CD4-positive, alpha-beta T cell treated with Interleukin-2 at 100 ng/mL for 4 hours (primary cell): ENCODE measurements at regions not wholly inside any gene's neighbourhood (a gene's known extent, or its start where the extent isn't known, plus 50 kb on each side); places are given as distances from the start of the nearest gene placed in this dataset.
"Not testable (repeated sequence)": the region's sequence is repeated elsewhere in the genome, so short reads cannot be mapped to it uniquely, and the experiment has no call there.

Source experiments
- DNase-seq: peaks from one replicate; pipeline ENCODE4 v3.0.0-alpha.2; 2020; ENCODE audit warnings: low spot score

DNA sequence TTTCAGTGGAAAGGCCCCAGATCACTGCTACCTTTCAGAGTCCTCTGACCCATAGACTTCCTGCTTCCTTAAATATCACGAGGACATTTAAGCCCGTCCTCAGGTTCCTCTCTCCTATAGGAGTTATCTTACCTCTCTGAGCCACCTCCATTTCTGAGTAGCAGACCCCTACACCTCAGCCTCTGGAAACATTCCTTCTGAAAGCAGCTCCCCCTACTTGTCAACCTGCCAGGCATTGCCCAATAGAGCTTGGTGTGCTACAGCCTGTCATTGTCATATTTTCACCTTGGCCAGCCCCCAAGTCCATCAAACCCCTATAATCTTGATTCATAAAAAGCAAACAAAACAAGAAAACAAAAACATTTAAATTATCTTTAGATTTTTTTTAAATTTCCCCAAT, 717.9 kb upstream of the SLC8A1 start:
- no peak for DNase-seq

DNA sequence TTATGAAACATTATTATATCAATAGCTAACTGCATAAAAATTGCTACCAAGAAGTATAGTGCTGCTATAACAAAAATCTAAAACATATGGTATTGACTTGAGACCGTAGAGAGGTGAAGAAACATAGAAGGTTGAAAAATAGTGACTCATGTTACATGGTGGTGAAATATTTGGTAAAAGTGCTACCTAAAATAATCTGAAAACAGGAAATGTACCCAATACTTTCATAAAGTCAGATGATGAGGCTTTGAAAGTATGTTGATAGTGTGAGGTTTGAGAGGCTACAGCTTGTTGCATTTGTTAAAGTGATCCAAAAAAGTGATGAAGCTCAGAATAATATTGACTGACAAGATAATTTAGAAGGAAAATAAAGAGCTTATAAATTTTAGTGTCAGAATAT, 718.7 kb upstream of the SLC8A1 start:
- no peak for DNase-seq

DNA sequence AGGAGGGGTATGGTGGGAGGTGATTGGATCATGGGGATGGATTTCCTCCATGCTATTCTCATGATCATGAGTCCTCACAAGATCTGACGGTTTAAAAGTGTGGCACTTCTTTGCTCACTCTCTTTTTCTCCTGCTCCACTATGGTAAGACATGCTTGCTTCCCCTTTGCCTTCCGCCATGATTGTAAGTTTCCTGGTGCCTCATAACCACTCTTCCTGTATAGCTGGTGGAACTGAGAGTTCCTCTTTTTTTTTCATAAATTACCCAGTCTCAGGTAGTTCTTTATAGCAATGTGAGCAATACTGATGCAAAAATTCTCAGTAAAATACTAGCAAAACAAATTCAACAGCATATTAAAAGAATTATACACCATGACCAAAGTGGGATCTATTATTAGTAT, 728.5 kb upstream of the SLC8A1 start:
- DNase-seq, result no peak

DNA sequence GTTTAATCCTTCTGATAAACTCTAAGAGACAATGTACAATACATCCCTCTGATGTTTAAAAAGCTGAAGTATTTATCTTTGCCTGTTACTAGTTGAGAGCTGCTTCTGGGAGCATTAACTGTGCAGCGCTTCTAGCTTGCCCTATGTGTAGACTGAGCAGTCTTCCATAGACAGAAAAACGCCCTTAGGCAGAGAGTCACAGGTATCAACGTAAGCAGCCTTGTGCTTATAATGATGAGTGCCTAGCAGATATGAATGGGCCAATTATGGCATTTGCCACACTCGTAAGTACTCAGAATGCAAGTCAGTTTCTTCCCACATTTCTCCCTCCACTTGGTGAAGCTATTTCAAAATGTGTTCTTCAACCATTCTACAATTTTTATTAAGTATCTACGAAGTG, 731.1 kb upstream of the SLC8A1 start:
- DNase-seq, result no peak

DNA sequence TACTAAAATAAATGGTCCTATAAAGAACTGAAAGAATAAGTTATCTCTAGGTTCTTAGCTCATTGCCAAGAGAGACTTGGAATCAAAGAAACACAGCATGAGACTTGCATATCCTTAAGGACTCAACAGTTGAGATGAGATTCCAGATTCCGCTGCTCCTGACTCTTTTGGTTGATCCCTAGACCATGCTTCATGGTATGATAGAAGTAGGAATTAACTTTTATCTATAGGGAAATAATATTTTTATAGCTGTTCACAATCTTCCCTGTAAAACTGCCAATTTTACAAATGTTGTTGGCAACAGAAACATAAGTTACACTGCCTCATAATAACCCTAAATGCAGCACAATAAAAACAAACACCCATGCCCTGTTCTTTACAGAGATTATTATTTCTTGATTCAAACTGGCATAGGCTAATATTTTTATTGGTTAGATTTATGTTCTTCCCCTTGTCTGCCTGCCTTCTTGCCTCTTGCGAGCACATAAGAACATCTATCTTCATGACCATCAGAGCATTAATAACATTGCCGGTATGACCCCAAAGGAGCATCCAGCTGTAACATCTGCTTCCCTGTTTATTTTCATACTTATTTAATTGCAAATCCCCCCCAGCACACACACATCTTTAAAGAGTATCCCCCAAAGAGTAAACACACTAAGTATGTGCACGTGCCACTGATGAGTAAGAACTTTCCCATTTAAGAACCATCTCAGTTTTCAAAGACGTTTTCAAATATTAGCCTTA, 735.7 kb upstream of the SLC8A1 start:
- DNase-seq, result no peak

DNA sequence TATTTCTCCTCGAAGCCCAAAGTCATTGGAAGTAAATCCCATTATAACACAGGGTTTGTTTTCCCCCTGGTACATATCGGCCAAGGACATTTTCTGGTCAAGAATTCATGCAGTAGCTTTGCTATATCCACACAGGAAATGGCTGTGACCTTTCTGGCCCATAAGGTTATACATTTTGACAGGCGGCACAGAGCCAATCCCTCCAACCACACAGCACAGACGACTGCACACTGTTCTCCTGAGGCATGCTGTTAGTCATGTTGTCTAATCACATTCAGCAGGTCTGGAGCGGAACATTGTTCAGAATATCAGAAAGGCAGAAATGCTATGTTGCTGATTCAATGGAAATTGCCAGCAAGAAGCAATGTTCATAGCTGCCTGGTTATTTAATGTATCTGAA, 742.3 kb upstream of the SLC8A1 start:
- DNase-seq, result no peak

DNA sequence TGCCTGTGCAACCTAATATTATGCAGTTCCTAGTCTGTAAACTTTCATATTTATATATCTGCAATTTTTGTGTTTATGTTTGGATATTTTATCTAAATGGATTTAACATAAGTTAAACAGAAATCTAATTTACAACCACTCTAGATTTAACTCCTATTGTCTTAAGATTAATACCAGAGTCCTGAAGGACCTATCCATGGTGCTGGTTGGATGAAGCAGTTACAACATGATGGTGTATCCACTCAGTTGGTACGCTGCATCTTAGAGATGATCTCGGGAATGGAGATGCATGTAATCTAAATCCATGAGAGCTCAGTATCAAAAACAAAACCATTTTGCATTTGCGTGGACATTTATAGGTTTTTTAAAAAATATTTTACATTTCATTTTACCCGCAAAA, 745.9 kb upstream of the SLC8A1 start:
- no peak for DNase-seq

DNA sequence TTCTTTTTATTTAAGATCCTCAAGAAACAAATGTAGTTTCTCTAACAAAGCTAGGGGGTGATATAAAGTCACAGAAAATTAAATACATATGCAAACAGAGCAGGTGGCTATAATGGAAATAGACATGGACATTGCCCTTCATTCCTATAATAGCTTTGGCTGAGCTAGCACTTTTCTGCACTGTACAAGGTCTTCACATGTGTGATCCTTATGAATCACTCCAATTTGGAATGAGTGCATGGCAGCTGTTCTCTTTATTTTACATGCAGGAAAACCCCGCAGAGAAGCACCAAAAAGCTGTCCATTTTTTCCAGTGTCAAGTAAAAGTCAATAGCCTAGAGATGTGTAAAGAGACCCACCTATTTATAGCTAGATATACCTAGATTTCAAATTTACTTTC, 747.4 kb upstream of the SLC8A1 start:
- no peak for DNase-seq

DNA sequence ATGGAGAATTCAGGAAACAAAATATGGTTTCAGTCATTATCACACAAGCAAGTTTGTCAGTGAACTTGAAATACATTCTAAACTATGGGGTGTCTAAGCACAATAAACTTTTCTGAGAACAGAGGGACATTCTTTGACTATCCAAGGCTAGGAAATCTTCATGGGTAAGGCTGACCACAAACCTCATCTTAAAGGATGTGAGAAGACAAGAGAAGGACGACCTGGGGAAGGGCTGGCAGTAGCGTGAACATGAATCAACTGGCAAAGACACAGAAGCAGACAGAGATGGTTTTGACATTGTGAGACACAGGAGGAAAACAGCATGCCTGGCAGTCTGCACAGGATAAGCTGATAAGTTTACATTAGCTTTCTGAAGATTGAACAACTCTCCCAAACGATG, 752.4 kb upstream of the SLC8A1 start:
- no peak for DNase-seq

DNA sequence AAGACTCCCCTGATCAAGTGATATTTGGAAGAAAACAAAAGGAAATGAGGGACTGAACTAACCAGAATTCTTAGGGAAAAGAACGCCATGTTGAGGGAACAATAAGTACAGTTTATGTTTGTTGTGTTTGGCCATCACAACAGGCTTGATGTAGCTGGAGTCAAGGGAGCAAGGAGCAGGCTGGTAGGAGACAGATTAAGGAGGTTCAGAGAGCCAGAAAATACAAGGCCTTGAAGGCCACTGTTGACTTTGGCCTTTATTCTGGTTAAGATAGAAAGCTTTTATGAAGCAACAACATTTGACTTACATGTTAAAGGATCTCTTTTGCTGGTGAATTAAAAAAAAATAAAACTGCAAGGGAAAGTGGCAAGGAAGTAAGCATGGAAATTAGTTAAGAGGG, 754.1 kb upstream of the SLC8A1 start:
- DNase-seq, result no peak

DNA sequence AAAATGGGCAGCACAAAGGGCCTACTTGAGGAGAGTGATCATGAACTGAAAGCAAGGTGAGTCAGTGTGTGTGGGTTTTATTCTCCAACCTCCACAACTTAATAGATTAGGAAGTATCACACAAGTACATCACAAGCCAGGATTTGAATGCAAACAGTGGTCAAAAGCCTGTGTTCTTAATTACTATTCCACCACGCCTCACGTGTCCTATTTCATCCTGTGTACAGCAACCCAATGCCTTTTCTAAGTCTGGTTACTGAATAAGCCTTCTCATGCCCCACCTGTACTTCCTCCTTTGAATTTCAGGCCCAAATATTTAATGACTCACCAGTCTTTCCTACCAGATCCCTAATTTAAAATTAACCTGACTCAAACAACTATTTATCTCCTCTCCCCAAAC, 755.7 kb upstream of the SLC8A1 start:
- DNase-seq, result no peak

DNA sequence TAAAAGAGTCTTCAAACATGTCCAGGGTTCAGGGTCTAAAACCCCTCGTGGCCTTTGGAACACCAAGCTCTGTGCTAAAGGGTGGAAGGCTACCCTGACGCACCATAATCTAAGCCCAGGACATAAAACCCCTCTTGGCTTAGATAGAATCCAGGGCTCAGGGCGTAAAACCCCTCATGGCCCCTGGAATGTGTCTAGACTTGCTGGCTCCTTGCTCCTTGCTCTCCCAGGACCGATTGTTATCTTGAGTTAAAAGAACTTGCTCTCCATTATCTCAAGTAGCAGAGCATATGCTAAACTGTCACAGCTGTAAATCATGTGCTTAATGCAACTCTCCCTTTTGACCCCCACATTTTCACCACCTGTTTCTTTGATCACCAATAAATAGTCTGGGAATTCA, 758.1 kb upstream of the SLC8A1 start:
- not testable (repeated sequence) for DNase-seq

DNA sequence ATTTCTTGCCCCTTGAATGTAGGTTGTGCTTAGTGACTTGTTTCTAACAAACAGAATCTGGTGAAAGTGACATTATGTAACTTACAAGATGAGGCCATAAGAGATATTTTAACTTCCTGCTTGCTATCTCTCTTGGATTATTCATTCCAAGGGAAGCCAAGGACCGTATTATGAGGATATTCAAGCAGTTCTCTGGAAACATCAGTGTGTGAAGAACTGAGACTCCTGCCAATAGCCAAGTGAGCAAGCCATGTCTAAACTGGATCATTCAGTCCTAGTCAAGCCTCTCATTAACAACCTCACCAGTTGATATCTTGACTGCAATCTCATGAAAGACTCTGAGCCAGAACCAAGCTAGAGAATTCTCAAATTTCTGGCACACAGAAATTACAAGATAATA, 765.1 kb upstream of the SLC8A1 start:
- no peak for DNase-seq

DNA sequence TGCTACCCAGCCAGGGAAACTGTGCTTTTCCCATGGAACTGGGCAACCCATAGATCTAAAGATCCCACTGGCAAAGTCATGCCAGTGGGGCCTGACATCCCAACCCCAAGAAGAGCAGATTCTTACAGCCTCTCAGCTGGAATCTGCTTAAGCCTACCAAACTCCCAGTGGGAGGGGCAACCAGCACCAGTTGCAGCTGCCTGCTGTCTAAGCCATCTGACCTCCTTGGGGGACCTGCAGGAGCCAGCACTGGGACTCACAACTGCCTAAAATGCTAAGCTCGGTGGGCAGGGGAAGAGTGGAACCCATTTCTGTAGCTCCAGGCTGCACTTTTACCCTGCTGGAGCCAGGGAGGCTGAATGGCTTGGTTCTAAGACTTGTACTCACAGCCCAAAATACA, 770.7 kb upstream of the SLC8A1 start:
- DNase-seq, result no peak

DNA sequence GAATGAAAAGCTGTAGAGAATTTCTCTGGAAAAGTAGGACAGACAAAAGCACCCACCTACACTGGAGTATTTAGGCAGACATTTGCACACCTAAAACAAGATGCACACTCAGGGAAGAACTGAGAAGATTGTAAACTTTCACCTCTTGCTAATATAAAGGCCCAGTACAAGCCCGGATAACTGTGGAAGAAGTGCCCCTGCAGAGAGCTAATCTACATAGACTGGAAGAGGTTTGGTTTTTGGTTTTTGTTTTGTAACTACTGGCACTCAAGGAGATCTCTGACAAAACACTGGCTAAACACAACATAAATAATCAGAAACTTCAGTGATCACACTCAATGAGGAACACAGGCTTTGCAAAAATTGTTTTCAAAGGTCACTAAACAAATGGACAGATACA, 782.2 kb upstream of the SLC8A1 start:
- DNase-seq, result no peak

DNA sequence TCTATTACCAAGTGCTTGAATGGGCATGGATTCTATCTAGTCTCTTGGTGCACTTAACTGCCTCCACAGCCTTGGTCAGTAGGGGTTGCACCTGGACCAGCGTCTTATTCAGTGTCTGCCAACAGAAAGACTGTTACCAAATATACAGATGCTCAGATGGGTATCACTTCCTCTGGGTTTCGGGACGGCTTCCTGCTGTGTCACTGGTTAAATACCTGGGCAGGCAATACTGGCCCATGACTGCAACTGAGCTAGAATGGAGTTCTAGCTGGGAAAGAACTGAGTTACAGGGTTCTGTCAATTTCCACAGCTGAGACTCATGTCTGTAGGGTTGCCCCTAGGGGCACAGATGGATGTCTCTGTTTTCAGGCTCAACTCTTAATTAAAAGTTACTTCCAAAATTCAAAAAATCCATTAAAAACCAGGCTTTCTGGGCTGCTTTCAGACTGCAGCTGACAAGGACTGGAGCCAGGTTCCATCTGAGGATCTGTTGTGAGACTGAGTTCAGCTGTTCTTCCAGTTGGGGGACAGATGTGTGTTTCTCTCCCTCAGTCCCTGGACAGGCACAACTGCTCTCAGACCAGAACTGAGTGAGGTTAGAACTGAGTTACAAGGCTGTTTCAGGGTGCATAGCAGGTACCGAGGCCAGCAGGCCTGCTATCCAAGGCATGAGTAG, 789.6 kb upstream of the SLC8A1 start:
- DNase-seq, result no peak

DNA sequence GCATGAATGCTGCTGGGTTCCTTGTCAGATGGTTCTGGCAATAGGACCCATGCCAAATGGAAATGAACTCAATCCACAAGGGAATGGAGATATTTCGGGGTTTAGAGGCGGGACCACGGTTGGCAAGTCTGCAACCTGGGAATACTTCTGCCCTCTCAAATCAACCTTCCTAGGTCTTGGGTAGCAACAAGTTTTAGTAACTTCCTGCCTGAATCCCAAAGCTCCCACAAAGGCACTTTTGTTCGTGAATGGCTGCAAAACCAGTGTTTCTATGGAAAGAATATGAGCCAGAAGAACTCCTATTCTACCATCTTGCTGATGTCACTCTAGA, 790.1 kb upstream of the SLC8A1 start:
- DNase-seq, result no peak

DNA sequence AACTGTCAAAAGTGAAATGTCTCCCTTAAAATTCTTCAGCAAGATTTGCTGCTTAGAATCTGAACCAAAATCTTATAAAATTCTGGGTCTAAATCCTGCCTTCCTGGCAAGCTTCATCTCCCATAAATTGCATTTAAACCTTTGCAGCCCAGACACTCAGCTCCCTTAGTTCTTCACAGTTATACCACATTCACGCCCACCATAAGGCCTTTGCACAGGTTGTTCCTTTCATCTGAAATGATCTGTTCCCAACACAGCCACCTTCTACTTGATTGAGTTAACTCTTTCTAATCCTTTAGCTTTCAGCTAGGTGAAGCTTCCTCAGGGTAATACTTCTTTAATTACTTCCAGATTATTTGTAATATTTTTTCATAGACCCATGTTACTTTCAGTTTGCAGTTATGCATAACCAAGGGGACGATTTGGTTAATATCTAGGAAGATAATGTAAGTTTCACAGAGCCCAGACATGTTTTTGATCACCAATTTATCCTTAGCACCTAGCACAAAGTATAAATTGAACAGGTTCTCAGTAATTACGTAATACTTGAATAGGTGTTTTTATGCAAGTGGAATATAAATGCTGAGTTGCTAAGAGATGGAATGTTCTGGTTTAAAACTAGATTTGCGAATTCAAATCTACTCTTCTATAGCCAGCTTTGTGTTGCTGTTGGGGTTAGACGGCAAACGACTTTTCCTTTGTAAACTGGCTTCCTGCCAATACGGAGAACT, 779.7 kb upstream of the PKDCC start:
- no peak for DNase-seq

DNA sequence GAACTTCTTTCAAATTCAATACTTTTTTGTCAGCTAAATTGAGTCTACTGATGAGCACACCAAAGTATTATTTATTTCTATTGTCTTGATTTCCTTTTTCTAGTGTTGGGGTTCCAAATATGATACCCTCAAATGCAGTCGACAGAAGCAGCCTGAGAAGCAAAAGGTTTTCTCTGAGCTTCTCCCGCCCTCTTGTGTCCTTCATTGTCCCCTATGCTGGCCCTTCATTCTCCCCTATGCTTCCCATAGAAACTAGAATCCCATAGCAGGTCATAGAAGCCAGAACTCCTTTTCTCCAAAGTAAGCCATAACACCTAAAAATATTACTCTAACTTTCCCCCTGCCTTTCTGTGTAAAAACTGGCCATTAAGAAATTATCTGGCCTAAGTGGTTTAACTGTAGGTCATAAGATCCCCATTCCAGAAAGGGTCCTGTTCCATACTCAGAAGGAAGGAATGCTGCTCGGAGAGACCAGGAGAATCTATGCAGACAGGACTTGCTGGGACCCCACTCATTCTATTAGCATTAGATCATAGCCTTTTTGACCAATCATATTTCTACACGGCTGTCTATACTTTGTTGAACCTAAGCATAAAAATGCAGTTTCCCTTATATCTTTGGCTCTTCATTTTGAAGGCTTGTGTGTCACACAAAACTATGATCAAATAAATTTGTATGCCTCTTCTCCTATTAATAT, 764.6 kb upstream of the PKDCC start:
- DNase-seq, result no peak

DNA sequence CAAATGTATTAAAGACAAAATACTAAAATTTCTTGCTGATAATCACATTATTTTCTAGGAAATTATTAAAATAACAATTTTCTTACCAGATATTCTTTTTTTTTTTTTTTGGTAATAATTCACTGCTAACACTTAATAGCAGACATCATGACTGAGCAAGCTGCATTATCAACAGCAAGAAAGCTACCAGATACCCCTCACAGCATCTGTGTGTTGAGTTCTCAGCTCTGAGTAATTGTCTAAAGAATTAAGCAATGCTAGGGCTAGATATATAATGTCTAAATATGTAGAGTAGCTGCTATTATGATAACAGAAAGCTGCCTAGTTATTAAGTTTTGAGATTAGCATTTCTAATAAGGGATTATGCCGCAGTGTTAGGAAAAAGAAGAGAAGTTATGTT, 754.3 kb upstream of the PKDCC start:
- no peak for DNase-seq

DNA sequence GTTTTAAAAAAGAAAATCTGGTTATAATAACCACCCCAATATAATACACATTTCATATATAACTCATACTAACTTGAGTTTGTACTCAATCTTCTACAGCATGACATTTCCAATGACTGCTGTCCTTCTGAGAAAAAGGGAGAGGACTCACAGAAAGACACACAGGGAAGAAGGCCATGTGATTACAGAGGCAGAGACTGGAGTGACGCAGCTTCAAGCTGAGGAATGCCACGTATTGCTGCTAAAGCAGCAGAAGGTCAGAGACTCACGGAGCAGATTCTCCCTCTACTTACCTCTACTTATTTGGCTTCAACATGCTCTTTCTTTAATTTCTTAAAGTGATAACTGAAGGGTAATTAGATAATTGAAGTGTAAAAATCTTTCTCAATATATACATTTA, 753.5 kb upstream of the PKDCC start:
- no peak for DNase-seq

DNA sequence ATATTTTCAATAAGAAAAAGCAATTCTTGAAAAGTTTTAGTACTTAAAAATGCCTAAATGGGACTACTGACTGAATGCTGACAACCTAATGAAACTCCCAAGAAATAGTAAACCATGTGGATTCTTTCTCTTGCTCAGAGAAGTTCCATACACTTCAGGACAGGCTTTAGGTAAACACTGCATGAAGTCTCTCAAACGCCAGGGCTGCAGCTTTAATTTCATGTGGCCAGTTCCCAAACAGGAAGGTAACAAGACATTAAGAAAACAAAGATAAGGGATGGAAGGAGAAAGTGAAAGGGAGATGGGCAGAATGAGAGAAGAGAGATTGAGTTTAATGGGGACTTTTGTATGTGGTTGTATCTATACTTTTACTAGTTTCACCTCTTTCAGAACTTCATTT, 734.7 kb upstream of the PKDCC start:
- no peak for DNase-seq

DNA sequence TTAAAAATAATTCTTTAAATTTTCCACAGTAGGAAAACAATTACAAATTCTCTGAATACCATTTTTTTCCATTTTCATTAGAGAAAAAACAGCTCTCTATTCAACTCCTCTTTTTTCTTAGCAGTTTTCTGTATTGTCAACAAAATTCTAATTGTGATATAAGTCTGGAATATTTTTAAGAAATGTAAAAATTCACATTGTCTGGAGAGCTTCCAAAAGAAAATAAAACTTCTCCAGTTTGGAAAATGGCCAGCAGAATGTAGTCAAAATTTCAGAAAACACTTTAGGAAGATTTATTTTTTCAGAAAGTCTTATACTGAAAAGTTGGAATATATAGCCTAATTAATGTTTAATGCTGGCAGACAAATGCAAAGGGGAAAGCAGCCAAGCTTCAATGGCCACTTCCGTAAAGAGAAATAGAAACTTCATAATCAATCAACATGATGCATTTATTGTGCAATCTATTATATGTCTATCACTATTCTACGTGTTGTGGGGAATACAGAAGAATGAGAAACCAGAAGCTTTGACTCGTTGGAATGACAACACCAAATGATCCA, 733.2 kb upstream of the PKDCC start:
- no peak for DNase-seq
